Osteoblast (primary cell): ENCODE measurements at regions not wholly inside any gene's neighbourhood (a gene's known extent, or its start where the extent isn't known, plus 50 kb on each side); places are given as distances from the start of the nearest gene placed in this dataset.

ENCODE experiments used
- DNase-seq: peaks from one replicate; pipeline ENCODE4 v3.0.0; 2011; ENCODE audit warnings: low spot score, mixed read lengths; ENCODE audit not compliant: insufficient read length; ENCODE audit errors: missing footprints
- H2AFZ ChIP-seq: 2 replicates; pipeline ENCODE4 v1.6.0; 2011; ENCODE audit warnings: mild to moderate bottlenecking, low read length
- H3K27ac ChIP-seq: 2 replicates; pipeline ENCODE4 v1.5.1; 2011; ENCODE audit warnings: mild to moderate bottlenecking, low read depth, low read length, moderate library complexity
- H3K27me3 ChIP-seq: 2 replicates; pipeline ENCODE4 v1.6.0; 2012; ENCODE audit warnings: mild to moderate bottlenecking, control low read depth, inconsistent platforms, low read length, moderate library complexity; ENCODE audit not compliant: insufficient read depth
- H3K36me3 ChIP-seq: 2 replicates; pipeline ENCODE4 v1.5.1; 2011; ENCODE audit warnings: mild to moderate bottlenecking, low read length, control low read depth, moderate library complexity; ENCODE audit not compliant: insufficient read depth
- H3K4me1 ChIP-seq: 2 replicates; pipeline ENCODE4 v1.5.1; 2011; ENCODE audit warnings: mild to moderate bottlenecking, low read length, control low read depth, moderate library complexity; ENCODE audit not compliant: insufficient read depth
- H3K4me2 ChIP-seq: 2 replicates; pipeline ENCODE4 v1.6.0; 2011; ENCODE audit warnings: mild to moderate bottlenecking, low read length; ENCODE audit not compliant: insufficient read depth
- H3K4me3 ChIP-seq: fragments of 200-600 bp; sonication (generic); 3 replicates; pipeline ENCODE4 v1.5.1; 2012; ENCODE audit warnings: mild to moderate bottlenecking, low read length, inconsistent platforms; ENCODE audit not compliant: insufficient read depth
- H3K79me2 ChIP-seq: 2 replicates; pipeline ENCODE4 v1.6.0; 2012; ENCODE audit warnings: mild to moderate bottlenecking, low read length, control low read depth, inconsistent platforms; ENCODE audit not compliant: insufficient read depth
- H3K9me3 ChIP-seq: 2 replicates; pipeline ENCODE4 v1.5.1; 2011; ENCODE audit warnings: low read depth, low read length, control low read depth
- H4K20me1 ChIP-seq: 2 replicates; pipeline ENCODE4 v1.6.0; 2012; ENCODE audit warnings: mild to moderate bottlenecking, low read length, control low read depth; ENCODE audit not compliant: insufficient read depth
- TF ChIP-seq, protein P1 (sequence below): IDR thresholded peaks from 2 replicates; pipeline ENCODE4 v1.5.1; 2011; ENCODE audit warnings: mild to moderate bottlenecking, low read depth, low read length, moderate library complexity; ENCODE audit errors: extremely low read depth

GRCh38 chr1:217315346-217315745 is 315.5 kb downstream of the GPATCH2 start:
- Histone ChIP-seq H3K27me3 (no peaks in the 10 kb centered on the region), H3K36me3 (no peaks in the 10 kb centered on the region), H3K4me1 (no peaks in the 10 kb centered on the region), H3K9me3 (no peaks in the 10 kb centered on the region), H3K4me3 (no peak overlapping the region), H2AFZ (no peak overlapping the region), H3K79me2 (no peaks in the 10 kb centered on the region), H3K4me2 (no peak overlapping the region), H3K27ac (no peak overlapping the region), H4K20me1 (no peaks in the 10 kb centered on the region)
- TF ChIP-seq, protein P1, sequence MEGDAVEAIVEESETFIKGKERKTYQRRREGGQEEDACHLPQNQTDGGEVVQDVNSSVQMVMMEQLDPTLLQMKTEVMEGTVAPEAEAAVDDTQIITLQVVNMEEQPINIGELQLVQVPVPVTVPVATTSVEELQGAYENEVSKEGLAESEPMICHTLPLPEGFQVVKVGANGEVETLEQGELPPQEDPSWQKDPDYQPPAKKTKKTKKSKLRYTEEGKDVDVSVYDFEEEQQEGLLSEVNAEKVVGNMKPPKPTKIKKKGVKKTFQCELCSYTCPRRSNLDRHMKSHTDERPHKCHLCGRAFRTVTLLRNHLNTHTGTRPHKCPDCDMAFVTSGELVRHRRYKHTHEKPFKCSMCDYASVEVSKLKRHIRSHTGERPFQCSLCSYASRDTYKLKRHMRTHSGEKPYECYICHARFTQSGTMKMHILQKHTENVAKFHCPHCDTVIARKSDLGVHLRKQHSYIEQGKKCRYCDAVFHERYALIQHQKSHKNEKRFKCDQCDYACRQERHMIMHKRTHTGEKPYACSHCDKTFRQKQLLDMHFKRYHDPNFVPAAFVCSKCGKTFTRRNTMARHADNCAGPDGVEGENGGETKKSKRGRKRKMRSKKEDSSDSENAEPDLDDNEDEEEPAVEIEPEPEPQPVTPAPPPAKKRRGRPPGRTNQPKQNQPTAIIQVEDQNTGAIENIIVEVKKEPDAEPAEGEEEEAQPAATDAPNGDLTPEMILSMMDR = no peak
- DNase-seq = no peak

DNA sequence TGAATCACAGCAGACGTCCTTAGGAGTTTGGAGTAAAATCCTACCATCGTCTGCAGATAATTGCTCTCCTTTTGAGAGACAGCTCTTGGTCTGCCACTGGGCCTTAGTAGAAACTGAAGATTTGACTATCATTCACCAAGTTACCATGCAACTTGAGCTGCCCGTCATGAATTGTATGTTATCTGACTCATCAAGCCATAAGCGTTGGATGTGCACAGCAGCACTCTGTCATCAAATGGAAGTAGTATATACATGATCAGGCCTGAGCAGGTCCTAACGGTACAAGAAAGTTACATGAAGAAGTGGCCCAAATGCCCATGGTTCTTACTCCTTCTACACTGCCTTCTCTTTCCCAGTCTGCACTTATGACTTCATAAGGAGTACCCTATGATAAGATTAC is 317.8 kb downstream of the GPATCH2 start:
- Histone ChIP-seq H3K4me3 (no peak overlapping the region), H3K9me3 (no peaks in the 10 kb centered on the region), H3K27ac (no peak overlapping the region), H3K27me3 (no peaks in the 10 kb centered on the region), H3K4me2 (no peak overlapping the region), H2AFZ (no peak overlapping the region), H3K36me3 (no peaks in the 10 kb centered on the region), H4K20me1 (no peaks in the 10 kb centered on the region), H3K4me1 (no peaks in the 10 kb centered on the region), H3K79me2 (no peaks in the 10 kb centered on the region)
- TF ChIP-seq, protein P1 = no peak
- DNase-seq = no peak

- Histone ChIP-seq H3K27ac (no peak overlapping the region), H3K36me3 (no peaks in the 10 kb centered on the region), H4K20me1 (no peaks in the 10 kb centered on the region), H3K4me1 (no peaks in the 10 kb centered on the region), H3K4me2 (no peak overlapping the region), H3K27me3 (no peaks in the 10 kb centered on the region), H3K9me3 (no peaks in the 10 kb centered on the region), H3K4me3 (no peak overlapping the region), H3K79me2 (no peaks in the 10 kb centered on the region), H2AFZ (no peak overlapping the region)
- TF ChIP-seq, protein P1 = peak; percentile 29
- DNase-seq = no peak
These were observed 319.1 kb downstream of the GPATCH2 start for GRCh38 chr1:217311766-217312165.

DNA sequence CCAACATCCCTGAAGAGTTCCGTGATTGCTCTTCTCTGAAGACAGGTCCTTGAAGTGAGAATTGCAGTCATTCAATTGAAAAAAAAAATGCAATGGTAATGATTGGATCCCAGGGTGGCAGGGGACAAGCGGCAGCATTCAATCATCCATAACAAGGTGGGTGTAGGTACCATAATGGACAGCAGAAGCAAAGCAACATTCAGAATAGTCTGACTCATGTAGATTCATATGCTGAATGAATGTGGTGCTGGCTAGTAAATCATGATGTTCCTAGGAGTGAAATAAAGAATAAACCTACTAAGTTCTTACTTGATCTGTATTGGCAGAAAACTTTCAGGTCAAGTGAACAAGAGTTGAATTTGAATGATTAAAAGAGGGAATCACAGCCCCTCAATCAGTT is 319.6 kb downstream of the GPATCH2 start:
- TF ChIP-seq, protein P1 = no peak
- Histone ChIP-seq H2AFZ (no peak overlapping the region), H3K4me1 (no peaks in the 10 kb centered on the region), H3K4me2 (no peak overlapping the region), H3K27ac (no peak overlapping the region), H3K27me3 (no peaks in the 10 kb centered on the region), H3K9me3 (no peaks in the 10 kb centered on the region), H3K4me3 (no peak overlapping the region), H4K20me1 (no peaks in the 10 kb centered on the region), H3K79me2 (no peaks in the 10 kb centered on the region), H3K36me3 (no peaks in the 10 kb centered on the region)
- no peak for DNase-seq
